Pons (tissue), 1 donor: ENCODE measurements at regions not wholly inside any gene's neighbourhood (a gene's known extent, or its start where the extent isn't known, plus 50 kb on each side); places are given as distances from the start of the nearest gene placed in this dataset.

ENCODE experiments used
- DNase-seq: peaks from one replicate; pipeline ENCODE4 v3.0.0-alpha.2; 2016; ENCODE audit warnings: low spot score

DNA sequence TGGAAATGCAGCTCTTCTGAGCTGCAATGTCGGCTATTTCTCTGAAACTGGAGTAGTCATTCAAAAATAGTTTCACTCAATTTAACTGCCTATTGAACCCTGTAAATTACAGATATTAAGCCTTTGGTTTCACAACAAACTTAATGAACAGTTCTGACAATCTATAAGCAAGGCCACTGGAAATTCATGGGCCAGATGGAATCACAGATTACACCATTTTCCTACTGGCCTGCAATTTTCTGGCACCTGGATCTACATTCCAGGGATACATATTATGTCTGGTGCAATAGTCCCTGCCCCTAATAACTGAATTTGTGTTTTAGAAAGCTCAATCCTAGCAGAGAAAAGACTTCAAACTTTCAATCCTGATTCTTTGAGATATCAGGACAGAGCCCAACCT, 551.7 kb downstream of the RNF144A start:
- DNase-seq = no peak

DNA sequence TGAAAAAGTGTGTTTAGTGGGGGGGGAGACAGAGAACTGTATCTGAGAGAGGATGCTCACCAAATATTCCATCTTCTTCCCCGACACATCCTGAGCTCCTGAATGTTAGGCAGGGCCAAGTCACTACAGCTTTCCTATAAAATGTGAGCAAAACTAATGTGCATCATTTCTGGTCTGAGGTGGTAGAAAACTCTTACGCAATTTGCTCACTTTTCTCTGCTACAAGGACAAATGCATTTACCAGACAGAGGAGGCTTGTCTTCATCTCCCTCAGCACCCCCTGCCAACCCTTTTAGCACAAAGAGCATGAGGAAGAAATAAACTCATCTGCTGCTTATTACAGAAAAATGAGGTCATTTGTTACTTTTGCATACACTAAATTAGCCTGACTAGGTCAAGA, 554.0 kb downstream of the RNF144A start:
- DNase-seq = no peak

DNA sequence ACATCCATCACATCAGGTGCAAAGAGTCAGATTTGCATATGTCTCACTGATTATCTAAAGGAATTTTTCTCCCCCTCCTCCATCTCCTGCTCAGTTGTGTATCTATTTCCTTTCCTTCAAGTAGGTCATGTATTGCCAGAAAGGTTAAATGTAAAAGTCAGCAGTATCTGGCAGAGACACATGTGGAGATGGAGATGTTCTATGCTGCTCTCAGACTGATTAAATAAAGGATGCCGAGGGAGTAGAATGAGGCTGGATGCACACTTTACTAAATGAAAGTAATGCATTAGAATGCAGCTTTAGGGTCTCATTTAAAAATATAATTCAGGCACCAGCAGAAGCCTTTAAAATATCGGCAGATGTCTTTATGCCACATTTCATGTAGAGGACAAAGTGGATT, 555.3 kb downstream of the RNF144A start:
- DNase-seq = no peak

DNA sequence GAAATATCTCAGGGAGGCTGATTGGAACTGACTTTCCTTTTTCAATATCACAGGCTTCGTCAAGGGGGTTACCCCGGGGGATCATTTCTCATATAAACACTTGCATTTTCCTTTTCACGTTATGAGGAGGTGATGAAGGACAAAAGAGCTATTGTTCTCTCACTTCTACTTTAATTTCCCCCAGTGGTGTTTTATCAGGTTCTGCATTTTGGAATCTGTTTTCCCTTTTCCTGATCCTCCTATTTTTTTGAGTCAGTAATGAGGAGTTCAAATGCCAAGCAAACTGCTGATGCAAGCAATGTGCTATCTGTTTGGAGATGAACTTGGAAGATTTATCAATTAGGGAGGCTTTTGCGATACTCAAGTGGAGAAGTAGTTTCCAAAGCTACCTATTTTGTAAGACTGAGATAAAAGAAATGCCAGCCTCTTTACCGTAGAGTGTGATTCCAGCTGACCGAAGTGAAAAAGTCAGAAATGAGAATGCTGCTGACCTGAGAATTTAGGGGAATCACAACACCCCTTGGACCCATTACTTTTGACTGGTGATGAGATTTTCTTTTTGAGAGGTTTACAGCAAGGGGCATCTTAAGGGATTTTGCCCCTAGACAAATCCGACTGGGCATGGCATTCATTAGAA, 556.0 kb downstream of the RNF144A start:
- no peak for DNase-seq

DNA sequence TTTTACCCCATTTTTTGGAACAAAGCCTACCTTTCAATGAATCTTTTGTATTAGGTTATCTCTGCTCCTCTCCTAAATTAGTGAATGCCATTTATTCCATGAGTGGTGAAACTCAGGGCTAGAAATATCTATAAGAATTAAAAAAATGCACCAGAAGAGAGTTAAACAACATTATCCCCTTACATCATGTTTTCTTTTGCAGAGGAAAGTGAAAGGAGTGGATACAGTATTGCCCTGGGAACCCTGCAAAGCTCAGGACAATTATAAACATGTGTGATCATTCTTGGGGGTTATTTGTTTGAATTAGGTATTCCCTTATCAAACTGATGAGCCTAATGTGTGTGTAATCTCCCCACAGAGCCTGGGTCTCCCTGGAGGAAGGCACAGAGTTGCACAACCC, 559.2 kb downstream of the RNF144A start:
- DNase-seq = no peak

DNA sequence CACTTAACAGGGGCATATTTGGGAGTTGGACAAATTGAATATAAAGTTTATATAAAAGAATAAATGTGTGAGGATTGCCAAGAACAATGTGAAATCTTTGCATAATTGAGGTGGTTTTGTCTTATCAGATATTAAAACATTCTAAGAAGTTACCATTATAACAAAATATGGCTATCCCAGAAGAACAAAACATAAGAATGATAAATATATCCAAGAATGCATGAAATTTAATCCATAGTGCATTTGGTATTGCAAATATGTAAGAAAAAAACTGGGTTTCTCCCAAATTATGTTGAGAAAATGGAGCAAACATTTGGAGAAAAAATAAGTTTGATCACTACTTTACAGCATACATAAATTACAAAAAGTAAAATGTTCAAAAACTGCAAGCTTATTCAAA, 562.4 kb downstream of the RNF144A start:
- DNase-seq = no peak

DNA sequence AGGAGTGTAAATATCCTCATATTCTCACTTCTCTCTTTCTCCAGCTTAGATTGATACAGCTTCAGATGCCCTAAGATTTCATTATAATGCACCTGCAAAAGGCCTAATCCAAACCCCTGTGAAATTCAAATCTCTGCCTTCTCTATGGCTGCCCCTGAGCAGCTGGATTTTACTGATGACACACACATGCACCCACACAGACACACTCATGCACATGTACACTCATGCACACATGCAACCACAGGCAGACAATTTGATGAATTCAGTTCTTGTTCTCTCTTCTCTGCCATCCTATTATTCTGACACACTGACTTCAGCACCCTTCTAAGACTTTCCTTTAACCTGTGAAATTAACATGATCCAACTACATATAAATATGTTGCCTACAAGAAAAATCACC, 563.2 kb downstream of the RNF144A start:
- DNase-seq = no peak

DNA sequence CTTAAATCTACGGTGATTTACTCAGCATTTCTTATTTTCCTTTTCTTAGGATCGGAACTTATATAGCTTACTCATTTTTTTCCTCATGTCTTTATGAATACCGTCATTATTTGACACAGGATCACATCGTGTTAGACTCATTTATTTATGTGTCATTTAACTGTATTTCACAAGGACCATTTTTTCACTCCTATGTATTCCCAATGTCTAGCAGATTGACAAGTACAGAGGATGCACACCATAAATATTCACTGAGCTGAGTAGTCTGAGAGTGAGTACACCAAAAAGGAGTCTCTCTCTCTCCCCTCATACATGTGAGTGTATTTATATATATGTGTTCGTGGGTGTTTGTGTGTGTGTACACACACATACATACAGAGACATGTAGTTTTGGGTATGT, 573.5 kb downstream of the RNF144A start:
- no peak for DNase-seq

DNA sequence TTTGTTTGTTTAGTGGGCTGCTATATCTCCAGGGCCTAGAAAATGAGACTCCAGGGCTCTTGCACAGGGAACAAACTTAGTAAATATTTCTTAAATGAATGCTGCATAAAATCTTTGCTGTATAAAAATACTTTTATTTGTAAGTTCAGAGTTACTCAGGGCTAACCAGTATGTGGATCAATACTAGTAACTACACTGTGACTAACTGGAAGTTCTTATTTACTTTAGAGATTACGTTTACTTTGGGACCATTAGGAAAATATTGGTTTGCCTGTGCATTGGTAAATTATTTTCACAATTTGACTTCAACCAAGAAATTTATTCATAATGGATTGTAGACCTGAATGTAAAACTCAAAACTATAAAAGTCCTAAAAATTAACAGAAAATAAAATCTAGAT, 575.5 kb downstream of the RNF144A start:
- no peak for DNase-seq

DNA sequence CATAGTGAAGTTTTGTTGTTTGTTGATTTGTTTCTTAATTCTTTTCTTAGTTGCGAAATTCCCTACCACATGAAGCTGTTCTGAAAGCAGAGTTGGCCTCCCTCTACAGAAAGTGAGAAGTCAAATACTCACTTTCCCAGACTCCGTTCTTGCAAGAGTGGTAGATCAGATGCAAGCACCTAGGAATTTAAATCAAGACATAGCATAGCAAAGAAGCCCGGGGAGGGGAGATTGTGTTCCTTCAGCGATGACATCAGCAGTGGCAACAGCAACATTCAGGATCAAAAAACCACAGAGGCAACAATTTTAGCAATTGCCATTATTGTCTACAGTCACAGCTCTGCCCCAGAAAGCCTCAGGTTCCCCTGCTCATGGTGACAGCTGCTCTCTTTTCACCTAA, 580.0 kb downstream of the RNF144A start:
- DNase-seq = no peak

DNA sequence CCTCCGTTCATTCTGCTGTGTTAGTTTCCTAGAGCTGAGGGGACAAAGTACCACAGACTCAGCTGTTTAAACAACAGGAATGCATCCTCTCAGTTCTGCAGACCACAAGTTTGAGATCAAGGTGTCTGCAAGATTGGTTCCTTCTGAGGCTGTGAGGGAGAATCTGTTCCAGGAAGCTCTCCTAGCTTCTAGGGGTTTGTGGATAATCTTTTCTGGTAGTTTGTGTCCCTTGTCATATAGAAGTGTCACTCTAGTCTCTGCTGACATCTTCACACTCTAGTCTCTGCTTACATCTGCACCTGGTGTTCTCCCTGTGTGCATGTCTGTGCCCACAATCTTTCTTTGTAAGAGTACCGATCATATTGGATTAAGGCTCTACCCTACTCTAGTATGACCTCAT, 581.8 kb downstream of the RNF144A start:
- DNase-seq = no peak

DNA sequence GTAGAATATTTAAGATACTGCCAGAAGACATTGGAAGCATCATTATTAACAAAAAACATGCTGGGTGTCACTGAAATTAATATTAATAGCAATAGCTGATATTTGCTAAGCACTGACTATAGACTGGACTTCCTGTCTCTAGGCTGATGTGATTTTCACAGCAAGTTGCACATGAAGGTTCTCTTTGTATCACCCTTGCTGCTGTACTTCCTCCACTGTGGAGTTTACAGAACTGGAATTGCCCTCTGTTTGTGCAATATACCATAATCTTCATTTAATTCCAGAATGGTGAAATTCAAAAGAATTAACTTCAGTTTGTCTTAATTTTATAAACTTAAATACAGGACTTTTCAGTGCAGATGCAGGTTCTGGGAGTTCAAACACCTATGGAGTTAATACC, 585.1 kb downstream of the RNF144A start:
- no peak for DNase-seq

DNA sequence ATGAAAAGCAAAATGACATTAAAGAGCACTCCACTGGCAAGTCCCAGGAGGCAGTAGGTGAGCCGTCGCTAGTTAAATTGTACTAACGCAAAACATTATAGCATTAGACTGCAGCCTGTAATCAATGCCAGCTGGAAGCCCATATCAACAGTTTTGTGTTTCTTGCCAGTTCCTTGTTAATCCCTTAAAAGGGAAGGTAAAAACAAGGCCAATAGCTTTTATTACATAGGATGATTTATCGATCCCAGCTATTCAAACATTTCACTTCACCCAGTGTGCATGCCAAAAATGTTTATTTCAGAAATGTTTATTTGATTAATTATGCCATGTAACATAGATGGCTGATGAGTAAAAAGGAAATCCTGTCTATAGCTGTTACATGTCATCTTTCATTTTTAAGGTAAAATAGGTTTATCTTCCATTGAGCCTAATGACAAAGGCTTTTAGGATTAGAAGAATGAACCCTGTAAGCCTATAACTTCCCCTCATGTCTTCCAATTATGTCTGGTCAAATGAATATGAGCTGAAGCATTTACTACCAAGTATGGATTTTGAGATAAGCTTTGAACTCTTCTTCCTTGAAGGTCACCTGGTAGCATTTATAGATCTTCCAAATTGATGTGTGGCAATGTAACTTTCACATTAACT, 591.2 kb downstream of the RNF144A start:
- no peak for DNase-seq

DNA sequence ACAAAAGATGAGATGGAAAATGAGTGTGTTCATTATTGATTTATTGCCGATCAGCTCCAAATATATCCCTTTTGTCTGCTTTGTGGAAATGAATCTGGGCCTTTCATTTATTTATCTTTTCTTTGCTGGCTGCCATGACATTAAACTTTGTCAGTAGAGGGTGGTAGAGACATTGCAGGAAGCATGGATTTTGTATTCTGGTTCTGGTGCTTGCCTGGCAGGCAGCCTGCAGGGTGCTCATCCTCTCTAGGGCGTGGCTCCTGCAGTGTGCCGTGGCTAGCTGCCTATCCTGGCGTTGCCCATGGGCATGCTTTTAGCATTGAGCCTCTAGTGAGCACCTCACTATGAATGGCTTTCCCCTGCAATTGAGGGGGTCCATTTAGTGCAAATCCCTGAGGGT, 593.1 kb downstream of the RNF144A start:
- no peak for DNase-seq

DNA sequence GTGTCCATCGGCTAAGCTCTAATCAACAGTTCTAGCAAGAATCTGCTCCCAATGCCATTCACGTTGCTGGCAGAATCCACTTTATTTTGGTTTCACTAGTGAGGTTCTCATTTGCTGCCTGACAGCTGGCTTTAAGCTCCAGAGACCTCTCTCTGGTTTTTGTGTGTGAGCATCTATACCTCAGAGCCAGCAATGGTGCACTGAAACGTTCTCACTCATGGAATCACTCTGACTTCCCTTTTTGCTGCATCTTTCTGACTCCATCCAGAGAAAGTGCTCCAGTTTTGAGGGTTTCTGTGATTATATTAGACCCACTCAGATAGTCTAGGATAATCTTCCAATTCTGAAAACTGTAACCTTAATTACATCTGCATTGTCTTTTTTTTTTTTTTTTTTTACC, 596.6 kb downstream of the RNF144A start:
- DNase-seq = no peak

DNA sequence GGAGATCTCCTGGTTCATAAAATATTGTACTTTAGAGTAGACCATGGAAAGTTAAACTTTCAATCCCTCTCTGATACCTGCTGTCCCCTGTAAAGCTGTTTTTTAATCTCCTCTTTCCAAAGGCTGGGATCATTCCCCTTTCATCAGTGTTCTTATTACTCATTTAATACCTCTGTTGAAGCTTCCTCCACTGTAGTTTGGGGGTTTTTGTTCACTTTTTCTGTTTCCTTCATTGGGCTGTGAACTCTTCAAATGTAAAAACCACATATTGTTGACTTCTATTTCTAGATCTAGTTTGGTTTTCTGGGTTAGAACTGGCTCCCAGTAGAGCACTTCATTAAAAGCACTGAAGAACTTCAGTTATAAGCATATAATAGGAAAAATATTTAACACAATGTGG, 598.1 kb downstream of the RNF144A start:
- no peak for DNase-seq

DNA sequence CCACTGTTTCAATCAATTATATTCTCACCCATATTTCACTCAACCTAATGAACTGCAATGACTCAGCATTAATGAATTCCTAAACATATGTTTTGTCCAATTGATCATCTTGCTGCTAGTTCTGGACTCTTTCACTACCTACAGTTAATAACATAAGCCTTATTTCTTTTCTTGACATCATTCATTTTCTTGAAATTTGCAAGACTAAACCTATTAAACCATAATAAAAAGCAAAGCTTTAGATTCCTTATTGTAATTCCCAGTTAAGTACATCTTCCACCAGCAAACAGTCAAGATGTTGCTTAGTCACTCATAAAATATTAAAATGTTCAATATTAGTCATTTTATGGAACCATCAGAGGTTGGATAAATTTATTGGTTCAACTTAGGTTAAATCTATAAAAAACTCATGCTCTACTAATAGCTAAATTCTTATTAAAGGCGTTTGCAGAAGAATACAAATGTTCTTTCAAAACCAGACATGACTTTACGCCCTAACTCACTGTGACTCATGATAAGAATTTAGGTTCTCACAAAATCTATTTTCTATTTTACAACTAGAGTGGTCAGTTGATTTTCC, 599.4 kb downstream of the RNF144A start:
- no peak for DNase-seq

DNA sequence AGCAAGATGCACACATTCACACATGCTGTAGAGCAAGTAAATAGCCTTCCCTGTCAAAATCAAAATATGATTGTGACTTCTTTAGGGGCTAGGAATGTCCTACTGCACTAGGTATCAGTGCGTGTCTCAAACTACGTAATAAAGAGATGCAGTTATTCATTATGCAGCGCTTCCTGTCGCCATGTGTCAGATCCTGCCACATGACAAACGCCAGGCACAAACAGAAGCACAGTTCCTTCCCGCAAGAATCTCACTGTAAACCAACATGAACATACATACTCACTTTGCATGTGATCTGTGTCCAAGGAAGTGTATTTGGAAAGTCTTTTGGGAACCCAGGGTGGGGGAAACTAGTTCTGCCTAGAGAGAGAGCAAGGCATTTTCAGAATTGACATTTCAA, 599.9 kb downstream of the RNF144A start:
- no peak for DNase-seq

DNA sequence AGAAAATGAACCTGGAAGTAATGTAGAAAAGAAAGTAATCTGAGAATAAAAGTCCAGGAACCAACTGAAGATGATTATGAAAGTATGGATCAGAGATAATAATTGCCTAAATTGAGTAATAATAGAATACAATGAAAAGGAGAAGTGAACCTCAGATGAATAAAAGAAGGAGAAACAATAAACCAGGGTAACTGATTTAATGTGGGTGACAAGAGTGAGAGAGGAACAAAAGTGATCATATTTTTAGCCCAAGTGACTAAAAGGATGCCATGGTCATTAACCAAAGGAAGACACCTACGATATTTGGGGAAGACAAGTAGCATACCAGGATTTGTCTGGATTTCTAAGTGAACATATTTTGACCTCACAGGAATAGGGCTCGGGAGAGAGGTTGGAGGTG, 600.6 kb downstream of the RNF144A start:
- DNase-seq = no peak

DNA sequence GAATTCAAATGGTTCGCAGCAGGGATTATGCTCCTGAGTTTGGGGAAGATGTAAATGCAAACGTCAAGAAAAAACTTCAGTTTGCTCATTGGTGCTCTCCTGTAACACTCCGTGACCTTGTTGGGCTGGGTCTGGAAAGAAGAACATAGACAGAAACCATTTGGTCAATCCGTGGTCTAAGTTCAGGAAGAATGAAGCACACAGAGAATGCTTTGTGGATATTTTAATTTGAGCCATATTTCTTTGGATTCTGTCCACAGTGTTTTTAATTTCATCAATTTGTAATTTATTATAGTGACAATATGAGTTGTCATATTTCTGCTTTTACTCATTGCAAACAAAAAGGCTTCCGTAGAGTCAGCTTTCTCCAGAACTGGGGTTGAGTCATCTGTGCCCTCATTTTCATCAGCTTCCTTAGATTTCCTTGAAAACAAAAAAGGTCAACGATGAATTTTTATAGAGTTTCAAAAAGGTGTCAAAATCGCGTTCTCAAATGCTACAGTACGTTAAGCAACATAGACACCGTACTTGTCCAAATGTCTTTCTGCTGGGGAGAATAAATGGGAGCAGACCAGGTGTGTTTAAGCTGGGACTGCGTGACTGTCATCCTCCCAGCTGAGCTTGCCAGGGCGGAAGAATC, 606.4 kb downstream of the RNF144A start:
- DNase-seq = no peak

DNA sequence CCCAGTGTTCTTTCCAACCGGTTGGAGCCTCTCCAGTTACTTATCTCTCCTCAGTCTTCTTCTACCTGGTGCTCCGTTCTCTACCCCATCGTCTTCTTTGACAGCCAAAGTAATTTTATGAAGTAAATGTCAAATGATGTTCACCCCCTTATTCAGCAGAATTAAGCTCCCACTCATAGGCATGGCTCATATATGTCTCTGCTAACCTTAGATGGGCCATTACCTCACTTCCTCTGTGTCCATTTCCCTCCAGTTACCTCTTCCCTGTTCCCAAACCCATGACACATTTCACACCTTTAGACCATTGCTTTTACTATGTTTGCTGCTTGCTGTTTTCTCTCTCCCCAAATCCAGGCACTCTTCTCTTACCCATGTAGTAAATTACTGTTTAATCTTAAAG, 607.0 kb downstream of the RNF144A start:
- DNase-seq = no peak

DNA sequence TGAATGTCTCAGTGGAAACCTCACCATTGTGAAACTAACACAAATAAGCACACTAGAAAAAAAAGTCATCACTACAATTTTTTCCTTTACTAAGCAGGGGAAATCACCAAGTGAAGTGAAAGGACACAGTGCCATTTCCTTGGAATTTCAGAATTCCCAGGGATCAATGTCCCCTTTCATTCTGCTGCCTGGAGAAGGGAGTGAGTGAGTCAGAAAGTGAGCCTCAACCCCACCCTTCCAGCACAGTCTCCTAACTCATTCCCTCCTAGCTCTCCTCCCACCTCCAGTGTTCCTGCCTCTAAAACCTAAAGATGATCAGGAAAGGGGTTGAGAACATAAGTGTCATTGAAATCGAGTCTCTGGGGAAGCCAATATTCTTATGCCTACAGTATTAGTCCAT, 608.5 kb downstream of the RNF144A start:
- DNase-seq = no peak

DNA sequence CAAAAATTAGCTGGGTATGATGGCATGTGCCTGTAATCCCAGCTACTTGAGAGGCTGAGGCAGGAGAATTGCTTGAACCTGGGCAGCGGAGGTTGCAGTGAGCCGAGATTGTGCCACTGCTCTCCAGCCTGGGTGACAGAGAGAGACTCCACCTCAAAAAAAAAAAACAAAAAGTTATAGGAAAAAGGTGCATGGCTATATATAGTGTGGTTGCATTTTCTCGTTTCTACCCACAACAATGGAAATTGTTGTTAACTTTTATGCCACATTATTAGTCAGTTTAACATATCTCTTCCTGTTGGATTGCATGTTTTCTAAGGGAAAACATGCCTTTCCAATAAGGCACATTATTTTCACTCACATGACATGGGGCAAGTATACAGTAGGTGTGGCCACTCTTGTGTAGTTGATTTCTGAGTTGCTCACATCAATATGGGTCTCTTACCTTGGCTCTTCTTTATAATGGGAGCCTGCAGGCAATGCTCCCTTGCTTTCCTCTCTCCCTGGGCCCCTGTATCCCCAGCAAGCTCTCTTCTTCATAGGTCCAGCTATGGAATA, 610.0 kb downstream of the RNF144A start:
- no peak for DNase-seq
